Fibroblast of lung (primary cell): ENCODE measurements at regions not wholly inside any gene's neighbourhood (a gene's known extent, or its start where the extent isn't known, plus 50 kb on each side); places are given as distances from the start of the nearest gene placed in this dataset.

Source experiments
- EZH2 ChIP-seq: IDR thresholded peaks from 2 replicates; pipeline ENCODE4 v1.5.1; 2012; ENCODE audit warnings: low read length, control low read depth, mild to moderate bottlenecking; ENCODE audit errors: missing control alignments
- TF ChIP-seq, protein P1 (sequence below), 2 donors: IDR thresholded peaks in 1 of 2; conservative IDR thresholded peaks in 1 of 2; 1 replicate in 1 of 2; 2 replicates in 1 of 2; pipeline ENCODE4 v1.5.1; 2011 to 2012; ENCODE audit warnings: low read length in 2 of 2, control low read depth in 1 of 2, inconsistent platforms in 1 of 2, low read depth in 1 of 2, mild to moderate bottlenecking in 1 of 2

DNA sequence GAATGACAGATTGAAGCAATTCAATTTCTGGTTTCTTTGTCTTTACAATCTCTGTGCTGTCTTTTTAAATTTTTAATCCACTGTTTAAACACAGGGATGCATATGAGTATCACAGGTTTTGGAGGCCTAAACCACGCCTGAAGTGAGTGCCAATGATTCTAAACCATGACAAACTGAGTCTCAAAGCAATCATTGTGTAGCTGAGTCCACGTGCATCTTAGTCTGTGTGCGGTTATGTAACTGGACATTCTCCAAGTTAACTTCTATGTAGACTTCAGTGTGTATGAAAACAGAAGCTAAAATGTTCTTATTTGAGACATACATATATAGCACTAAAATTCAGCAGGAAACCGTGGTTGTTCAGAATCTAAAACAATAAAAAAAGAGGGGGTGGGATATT lies 79.3 kb upstream of the ST8SIA6 start:
- TF ChIP-seq, protein P1, sequence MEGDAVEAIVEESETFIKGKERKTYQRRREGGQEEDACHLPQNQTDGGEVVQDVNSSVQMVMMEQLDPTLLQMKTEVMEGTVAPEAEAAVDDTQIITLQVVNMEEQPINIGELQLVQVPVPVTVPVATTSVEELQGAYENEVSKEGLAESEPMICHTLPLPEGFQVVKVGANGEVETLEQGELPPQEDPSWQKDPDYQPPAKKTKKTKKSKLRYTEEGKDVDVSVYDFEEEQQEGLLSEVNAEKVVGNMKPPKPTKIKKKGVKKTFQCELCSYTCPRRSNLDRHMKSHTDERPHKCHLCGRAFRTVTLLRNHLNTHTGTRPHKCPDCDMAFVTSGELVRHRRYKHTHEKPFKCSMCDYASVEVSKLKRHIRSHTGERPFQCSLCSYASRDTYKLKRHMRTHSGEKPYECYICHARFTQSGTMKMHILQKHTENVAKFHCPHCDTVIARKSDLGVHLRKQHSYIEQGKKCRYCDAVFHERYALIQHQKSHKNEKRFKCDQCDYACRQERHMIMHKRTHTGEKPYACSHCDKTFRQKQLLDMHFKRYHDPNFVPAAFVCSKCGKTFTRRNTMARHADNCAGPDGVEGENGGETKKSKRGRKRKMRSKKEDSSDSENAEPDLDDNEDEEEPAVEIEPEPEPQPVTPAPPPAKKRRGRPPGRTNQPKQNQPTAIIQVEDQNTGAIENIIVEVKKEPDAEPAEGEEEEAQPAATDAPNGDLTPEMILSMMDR (conservative IDR thresholded peaks at IDR 0.05 in 1 of 2, IDR thresholded peaks at IDR 0.05 in 1 of 2; ENCODE audit: low read depth in 1 of 2, low read length in 2 of 2), result no peak
- no peak for TF ChIP-seq EZH2
